B cell (primary cell): ENCODE measurements at regions not wholly inside any gene's neighbourhood (a gene's known extent, or its start where the extent isn't known, plus 50 kb on each side); places are given as distances from the start of the nearest gene placed in this dataset.

Experiments
- EZH2 ChIP-seq: IDR thresholded peaks from 2 replicates; pipeline ENCODE4 v1.6.1; 2012; ENCODE audit warnings: borderline replicate concordance, low read depth, mild to moderate bottlenecking, moderate library complexity, low read length; ENCODE audit not compliant: insufficient read depth, poor library complexity, severe bottlenecking
- TF ChIP-seq, protein P1 (sequence below): fragments of 200-600 bp; IDR thresholded peaks from one replicate; pipeline ENCODE4 v1.8.0; 2022; ENCODE audit warnings: antibody characterized with exemption, mild to moderate bottlenecking

DNA sequence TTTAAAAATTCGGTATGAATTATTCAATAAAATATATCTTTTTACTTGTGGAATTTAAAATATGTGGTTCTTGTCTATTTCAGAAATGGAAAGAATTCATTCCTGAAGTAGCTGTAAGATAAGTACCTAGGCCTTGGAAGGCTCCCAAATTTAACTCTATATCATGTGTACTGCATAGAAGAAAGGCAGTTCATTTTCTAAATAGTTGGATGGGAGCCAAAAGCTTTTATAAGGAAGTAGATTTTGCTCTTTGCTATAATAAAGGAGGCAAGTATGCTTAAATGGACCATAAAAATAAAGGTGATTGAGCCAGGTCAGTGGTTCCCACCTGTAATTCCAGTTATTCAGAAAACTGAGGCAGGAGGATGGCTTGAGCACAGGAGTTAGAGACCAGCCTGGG lies 187.5 kb downstream of the ATXN7L3B start:
- TF ChIP-seq EZH2 = no peak
- TF ChIP-seq, protein P1, sequence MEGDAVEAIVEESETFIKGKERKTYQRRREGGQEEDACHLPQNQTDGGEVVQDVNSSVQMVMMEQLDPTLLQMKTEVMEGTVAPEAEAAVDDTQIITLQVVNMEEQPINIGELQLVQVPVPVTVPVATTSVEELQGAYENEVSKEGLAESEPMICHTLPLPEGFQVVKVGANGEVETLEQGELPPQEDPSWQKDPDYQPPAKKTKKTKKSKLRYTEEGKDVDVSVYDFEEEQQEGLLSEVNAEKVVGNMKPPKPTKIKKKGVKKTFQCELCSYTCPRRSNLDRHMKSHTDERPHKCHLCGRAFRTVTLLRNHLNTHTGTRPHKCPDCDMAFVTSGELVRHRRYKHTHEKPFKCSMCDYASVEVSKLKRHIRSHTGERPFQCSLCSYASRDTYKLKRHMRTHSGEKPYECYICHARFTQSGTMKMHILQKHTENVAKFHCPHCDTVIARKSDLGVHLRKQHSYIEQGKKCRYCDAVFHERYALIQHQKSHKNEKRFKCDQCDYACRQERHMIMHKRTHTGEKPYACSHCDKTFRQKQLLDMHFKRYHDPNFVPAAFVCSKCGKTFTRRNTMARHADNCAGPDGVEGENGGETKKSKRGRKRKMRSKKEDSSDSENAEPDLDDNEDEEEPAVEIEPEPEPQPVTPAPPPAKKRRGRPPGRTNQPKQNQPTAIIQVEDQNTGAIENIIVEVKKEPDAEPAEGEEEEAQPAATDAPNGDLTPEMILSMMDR = no peak
